Adrenal gland (tissue), 5 donors: ENCODE measurements at regions not wholly inside any gene's neighbourhood (a gene's known extent, or its start where the extent isn't known, plus 50 kb on each side); places are given as distances from the start of the nearest gene placed in this dataset.

Experiments
- POLR2A ChIP-seq, 2 donors: fragments of 450-650 bp; IDR thresholded peaks; one replicate each; pipeline ENCODE4 v1.6.1; 2017; ENCODE audit warnings: antibody characterized with exemption in 2 of 2, mild to moderate bottlenecking in 2 of 2, moderate library complexity in 1 of 2
- TF ChIP-seq, protein P1 (sequence below), 6 experiments: fragments of 450-650 bp in 4 of 6; fragments of 200-600 bp in 2 of 6; sonication (generic) in 1 of 6; IDR thresholded peaks; 1 replicate in 5 of 6; 2 replicates in 1 of 6; pipeline versions ENCODE4 v1.5.1 to v1.8.0; 2016 to 2021; ENCODE audit warnings: antibody characterized with exemption in 6 of 6, mild to moderate bottlenecking in 2 of 6, moderate library complexity in 1 of 6
- donor health status: DM: no; HTN: no; CAD: no.

DNA sequence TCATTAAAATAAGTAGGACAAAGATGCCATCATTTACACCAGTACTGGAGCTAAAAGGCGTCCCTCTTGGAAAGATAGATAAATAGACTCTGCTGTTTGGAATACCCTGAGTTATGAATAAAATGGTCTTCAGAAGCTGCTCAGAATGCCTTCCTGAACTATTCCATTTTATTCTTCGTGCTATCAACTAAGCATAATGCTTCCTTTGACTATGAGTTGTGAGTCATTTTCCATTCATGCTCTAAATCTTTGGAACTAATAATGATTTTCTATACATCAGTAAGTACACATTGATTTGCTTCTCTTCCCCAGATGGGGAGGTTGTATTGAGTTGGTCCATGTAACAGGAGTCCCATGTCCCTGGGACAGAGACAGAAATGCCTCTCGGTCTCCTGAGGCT is 98.3 kb upstream of the PDE7B start:
- TF ChIP-seq, protein P1, sequence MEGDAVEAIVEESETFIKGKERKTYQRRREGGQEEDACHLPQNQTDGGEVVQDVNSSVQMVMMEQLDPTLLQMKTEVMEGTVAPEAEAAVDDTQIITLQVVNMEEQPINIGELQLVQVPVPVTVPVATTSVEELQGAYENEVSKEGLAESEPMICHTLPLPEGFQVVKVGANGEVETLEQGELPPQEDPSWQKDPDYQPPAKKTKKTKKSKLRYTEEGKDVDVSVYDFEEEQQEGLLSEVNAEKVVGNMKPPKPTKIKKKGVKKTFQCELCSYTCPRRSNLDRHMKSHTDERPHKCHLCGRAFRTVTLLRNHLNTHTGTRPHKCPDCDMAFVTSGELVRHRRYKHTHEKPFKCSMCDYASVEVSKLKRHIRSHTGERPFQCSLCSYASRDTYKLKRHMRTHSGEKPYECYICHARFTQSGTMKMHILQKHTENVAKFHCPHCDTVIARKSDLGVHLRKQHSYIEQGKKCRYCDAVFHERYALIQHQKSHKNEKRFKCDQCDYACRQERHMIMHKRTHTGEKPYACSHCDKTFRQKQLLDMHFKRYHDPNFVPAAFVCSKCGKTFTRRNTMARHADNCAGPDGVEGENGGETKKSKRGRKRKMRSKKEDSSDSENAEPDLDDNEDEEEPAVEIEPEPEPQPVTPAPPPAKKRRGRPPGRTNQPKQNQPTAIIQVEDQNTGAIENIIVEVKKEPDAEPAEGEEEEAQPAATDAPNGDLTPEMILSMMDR (IDR thresholded peaks at IDR 0.05) = no peak
- TF ChIP-seq POLR2A (IDR thresholded peaks at IDR 0.05) = no peak
